ENCODE measurements at regions not wholly inside any gene's neighbourhood (a gene's known extent, or its start where the extent isn't known, plus 50 kb on each side); places are given as distances from the start of the nearest gene placed in this dataset.

GRCh38 chr6:98581705-98582104, 252.7 kb upstream of the POU3F2 start:
- DNase-seq (ENCODE audit: missing footprints) (no peak), ATAC-seq (no peak)
- intact Hi-C loops (cut with DNase I): no loop called here

DNA sequence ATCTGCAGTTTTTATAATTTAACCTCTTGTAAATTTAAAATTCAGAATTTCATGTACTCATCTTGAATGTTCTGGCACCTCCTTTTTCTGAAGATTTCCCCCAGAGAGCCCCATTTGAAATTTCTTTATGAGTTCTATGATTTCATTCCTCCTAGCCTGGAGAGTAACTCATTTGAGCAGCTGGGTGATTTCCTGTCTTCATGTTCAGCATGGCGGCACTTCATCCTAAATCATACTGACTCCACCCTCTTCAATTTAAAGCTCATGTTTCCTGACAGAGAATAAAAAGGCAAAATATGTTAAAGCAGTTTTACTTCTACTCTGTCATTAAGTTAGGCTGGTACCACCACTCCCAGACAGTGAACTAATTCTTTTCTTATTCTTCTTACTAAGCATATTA, 250.9 kb upstream of the POU3F2 start:
- ATAC-seq: no peak
- DNase-seq (ENCODE audit: missing footprints): no peak
- intact Hi-C loops (cut with DNase I): no loop called here

GRCh38 chr6:98586163-98586562, 248.2 kb upstream of the POU3F2 start:
- intact Hi-C loops (cut with DNase I): no loop called here
- ATAC-seq: no peak
- no peak for DNase-seq (ENCODE audit: missing footprints)

DNA sequence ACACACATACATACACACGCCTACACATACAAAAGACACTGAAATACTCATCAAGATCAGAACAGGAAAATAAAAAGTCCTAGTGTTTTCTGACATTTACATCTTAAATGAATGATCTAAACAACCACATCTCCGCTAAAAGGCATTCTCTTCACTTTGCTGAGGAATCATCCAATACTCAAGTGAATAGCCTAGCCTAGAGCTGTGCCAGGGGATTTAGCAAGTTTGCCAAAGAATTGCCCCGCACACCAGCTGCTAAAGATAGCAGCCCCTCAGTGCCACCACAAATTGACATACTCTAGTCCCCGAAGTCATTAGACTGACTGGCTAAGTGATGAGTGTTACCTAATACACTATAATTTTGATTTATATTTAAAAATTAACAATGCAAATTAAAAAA, 246.8 kb upstream of the POU3F2 start:
- intact Hi-C loops (cut with DNase I): no loop called here
- ATAC-seq (no peak), DNase-seq (ENCODE audit: missing footprints) (no peak)

GRCh38 chr6:98589536-98589935, 244.8 kb upstream of the POU3F2 start:
- ATAC-seq (no peak), DNase-seq (ENCODE audit: missing footprints) (no peak)
- intact Hi-C loops (cut with DNase I): no loop called here

DNA sequence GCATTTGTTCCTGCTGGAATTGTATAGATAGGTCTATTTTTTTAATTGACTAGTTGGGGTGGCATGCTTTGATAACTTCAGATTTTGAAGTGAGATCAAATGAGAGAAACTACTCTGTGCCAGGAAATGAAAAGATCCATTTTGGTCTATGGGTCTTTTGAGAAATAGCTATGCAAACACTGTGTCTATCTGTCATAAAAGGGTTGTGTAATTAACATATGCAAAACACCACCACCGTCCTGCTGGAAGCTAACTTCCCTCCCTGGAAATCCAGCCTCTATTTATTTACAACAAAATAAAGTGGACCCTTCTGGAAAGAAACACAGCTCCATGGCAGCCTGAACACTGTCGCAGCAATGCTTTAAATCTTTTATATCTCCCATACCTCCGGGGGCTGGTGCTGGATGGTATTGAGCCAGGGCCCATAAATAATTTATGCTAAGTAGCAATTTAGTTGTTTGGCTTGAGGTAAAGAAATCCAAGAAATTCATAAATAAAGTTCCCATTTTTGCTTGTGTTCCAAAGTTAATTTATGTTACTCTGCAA, 244.2 kb upstream of the POU3F2 start:
- DNase-seq (ENCODE audit: missing footprints) (no peak), ATAC-seq (no peak)
- intact Hi-C loops (cut with DNase I): no loop called here

DNA sequence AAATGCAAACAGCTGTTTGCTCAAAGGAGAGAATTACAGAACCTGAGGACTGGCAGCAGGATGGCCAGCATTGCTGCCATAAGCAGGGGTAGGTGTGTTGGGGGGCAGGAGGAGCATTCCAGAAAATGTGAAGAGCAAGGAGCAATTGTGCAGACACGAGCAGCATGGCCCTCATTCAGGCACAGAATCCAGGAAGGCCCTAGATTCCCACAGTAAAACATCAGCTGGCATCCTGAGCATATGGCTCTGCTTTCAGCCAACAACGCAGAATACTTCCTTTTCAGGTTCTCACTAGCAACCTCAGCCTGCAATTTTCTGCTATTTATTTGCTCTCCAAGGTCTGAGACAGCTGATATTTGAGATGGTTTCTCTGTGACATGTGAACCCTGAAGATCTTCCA, 243.4 kb upstream of the POU3F2 start:
- intact Hi-C loops (cut with DNase I): no loop called here
- DNase-seq (ENCODE audit: missing footprints) (no peak), ATAC-seq (no peak)

DNA sequence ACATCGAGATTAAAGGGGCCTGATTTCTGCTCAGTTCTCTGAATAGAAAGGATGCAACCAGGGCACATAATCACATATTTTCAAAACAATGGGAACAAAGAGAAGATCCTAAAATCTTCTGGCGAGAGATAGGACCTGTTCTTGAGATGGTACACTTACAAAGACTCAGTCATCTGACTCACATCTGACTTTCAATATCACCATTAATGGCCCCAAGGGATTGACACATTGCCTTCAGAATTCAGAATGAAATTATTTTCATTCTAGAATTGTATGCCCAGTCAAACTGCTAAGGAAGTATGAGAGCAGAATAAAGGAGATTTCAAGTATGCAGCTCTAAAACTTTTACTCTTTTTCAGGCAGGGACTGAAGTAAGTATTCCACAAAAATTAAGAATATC, 240.7 kb upstream of the POU3F2 start:
- intact Hi-C loops (cut with DNase I): no loop called here
- ATAC-seq (no peak), DNase-seq (ENCODE audit: missing footprints) (no peak)

DNA sequence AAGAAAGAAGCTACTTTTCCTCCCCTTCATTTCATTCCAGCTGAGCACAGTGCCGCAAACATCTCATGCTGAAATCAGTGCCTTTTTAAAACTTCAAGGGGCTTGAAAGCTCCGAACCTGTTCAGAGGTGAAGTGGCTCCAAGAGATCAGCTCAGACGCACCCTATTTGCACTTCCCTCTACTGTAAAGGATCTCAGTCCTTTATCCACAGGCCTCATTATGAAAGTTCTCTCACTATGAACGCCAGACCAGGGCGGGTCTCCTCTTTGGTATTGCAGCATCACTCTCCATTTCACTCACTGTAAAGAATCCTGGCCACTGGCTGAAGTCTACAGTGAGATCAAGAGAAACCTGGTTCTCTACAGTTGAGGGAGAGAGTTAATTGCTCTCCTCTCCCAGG, 232.7 kb upstream of the POU3F2 start:
- no peak for ATAC-seq

DNA sequence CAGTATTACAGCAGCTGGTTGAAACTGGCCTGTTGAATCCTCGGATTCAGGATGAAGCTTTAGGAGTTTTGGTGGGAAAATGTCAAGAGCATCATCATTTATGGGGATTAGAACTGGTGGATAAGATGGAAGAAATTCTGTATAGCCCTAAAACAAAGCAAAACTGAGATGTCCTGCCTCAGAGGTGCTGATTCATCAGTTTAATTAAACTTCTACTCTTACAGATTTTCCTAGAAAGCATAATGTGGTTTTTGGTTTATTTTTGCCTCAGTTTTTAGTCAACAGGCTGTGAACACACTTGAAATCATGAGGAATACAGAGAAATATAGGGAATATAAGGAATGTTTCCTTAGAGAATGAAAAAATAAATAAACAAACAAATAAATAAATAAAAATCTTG, 228.7 kb upstream of the POU3F2 start:
- no peak for ATAC-seq
- intact Hi-C loops (cut with DNase I): no loop called here
- no peak for DNase-seq (ENCODE audit: missing footprints)

More for the DNA sequence above, 232.7 kb upstream of the POU3F2 start:
- DNase-seq (ENCODE audit: missing footprints): no peak
- intact Hi-C loops (cut with DNase I): no loop called here

GRCh38 chr6:98627129-98627775, 207.1 kb upstream of the POU3F2 start:
- DNase-seq (ENCODE audit: missing footprints) (no peak), ATAC-seq (no peak)
- intact Hi-C loops (cut with DNase I): no loop called here

GRCh38 chr6:98633886-98634285, 200.5 kb upstream of the POU3F2 start:
- intact Hi-C loops (cut with DNase I): no loop called here
- DNase-seq (ENCODE audit: missing footprints) (no peak), ATAC-seq (no peak)

DNA sequence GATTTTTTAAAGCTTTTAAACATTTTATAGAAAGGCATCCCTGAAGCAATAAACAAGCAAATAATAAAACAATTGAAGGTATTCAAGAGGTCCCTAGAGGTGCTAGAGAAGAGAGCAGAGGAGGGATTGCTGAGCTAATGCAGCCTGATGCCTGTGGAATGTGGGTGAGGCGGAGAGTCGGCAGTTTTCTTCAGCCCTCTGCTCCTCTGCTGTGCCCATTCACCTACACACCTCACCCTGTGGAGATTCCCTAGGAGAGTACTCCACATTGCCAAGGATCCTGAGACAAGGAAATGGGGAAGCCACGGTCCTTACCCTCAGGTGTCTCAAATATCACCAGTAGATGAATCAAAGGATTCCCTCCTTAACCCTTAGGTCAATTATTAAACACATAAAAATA, 199.8 kb upstream of the POU3F2 start:
- DNase-seq (ENCODE audit: missing footprints) (no peak), ATAC-seq (no peak)
- intact Hi-C loops (cut with DNase I): no loop called here

DNA sequence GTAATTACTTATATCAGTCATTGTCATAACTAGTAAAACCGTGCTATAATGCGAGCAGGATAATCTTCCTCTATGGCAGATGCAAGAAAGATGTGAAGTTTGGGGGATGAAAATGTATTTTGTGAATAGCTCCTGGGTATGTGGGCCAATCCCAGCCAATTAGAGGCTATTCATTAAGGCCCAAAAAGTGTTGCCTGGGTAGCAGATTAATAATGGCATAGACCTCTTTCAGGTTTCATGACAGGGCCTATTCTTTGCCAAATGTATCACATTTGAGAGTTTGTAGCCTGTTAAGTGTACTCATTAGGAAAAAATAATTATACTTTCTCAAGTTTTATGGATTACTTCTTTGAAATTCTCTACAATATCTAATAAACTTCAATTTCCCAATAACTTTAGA, 199.2 kb upstream of the POU3F2 start:
- DNase-seq (ENCODE audit: missing footprints) (no peak), ATAC-seq (no peak)
- intact Hi-C loops (cut with DNase I): no loop called here

DNA sequence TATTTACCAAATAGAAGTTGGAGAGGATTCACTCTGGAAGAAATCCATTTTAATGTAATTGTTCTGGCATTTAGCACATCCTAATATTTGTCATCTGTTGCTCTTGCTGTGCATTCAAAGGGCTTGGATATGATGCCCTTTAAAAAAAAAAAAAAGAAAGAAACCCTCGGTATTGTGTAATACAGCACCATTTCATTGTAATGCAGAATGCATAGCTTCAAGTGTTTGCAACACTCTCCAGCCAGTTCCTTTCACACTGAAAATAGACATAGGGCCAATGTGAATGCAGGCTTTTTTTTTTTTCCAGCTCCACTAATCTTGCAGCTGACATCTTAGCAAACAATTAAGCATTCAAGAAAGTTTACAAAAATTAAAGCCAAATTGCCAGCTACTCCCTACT, 197.4 kb upstream of the POU3F2 start:
- intact Hi-C loops (cut with DNase I): no loop called here
- ATAC-seq: no peak
- no peak for DNase-seq (ENCODE audit: missing footprints)

- intact Hi-C loops (cut with DNase I): no loop called here
- DNase-seq (ENCODE audit: missing footprints) (no peak), ATAC-seq (no peak)
Measured at GRCh38 chr6:98639089-98639635, 195.2 kb upstream of the POU3F2 start.

- intact Hi-C loops (cut with DNase I): no loop called here
- DNase-seq (ENCODE audit: missing footprints): no peak
- no peak for ATAC-seq
Measured at GRCh38 chr6:98640366-98640765, 194.0 kb upstream of the POU3F2 start.

DNA sequence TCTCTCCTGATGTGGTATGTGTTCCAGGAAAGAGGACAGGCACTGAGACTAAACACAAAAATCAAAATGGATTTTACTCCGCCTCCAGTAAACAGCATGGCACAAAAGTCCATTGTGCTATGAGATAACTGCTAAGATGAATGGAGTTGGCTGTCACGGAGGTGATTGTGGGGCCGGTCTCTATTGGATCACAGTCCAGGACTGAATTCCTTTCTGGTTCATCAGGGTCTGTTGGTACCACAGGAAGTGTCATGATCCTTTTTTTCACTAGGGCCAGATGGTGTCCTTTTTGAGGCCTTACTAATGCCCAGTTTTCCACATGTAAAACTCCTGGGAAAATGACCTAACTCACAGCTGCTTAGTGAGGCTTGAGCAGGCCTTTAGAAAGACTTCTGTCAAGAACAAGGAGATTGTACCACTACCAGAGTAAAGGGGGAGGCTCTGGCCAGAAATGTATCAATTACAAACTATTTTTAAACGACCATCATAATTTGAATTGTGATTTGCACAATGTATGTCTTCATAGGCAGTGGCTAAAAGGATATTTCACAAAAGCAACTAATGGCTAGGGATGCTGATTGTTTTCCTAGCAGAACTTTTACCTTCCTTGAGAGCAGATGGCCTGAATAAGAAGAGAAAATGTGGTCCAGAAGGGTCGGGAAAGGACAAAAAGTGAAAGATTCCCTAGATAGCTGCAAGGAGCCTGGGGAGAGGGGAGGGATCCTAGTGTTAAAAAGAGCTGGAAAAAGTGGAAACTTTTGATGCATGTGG, 192.2 kb upstream of the POU3F2 start:
- no peak for ATAC-seq
- intact Hi-C loops (cut with DNase I): no loop called here
- DNase-seq (ENCODE audit: missing footprints): no peak

- intact Hi-C loops (cut with DNase I): no loop called here
- DNase-seq (ENCODE audit: missing footprints): no peak
- no peak for ATAC-seq
Measured at GRCh38 chr6:98644063-98644462, 190.3 kb upstream of the POU3F2 start.

DNA sequence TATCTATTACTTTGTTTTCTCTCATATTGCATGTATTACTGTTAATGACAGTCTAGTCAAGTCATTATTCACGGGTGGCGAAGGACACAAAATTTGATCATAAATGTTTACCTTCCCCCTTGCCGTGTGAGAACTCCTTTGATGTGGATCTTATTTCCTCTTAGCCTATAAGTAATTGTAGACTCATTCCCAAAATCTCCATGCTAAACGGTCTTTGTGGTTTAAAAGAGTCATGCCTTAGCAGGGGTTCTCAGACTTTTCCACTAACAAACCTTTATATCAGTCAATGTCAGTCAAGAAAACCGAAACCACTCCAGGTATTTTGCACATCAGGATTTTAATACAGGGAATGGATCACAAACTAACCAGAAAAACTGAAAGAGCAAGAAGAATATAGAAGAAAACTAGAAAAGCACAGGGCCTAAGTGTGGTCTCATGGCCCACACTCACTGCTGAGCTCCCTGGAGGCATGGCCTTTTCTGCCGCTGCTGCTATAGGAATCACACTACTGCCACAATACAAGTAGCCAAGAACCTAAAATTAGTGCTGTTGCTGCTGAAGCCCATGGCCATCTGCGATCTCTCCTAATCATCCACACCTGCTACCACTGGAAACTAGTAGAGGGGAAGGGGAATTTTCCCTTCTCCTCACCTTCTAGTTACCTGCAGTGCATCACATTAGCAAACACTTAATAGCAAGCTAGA, 186.0 kb upstream of the POU3F2 start:
- DNase-seq (ENCODE audit: missing footprints): no peak

More for the DNA sequence above, 186.0 kb upstream of the POU3F2 start:
- ATAC-seq: no peak
- intact Hi-C loops (cut with DNase I): no loop called here
